IMR-90 (cell line): ENCODE measurements at regions not wholly inside any gene's neighbourhood (a gene's known extent, or its start where the extent isn't known, plus 50 kb on each side); places are given as distances from the start of the nearest gene placed in this dataset.

Experiments
- ATAC-seq: fragments of 200-7000 bp; cut with Tn5 transposase; 2 replicates; pipeline ENCODE4 v1.9.1; 2020; ENCODE audit warnings: low read depth, mild to moderate bottlenecking, moderate library complexity
- BruUV-seq: library from RNA; stranded (reverse); fragments of 400-500 nt; replicated peaks from 2 replicates; lab custom pipeline; 2021; lab: Mats Ljungman, UMichigan
- CTCF ChIA-PET: fragments of 300-600 bp; formaldehyde crosslinking; extraction: SDS; loops from one replicate; lab custom pipeline; 2021; ENCODE audit warnings: antibody characterized with exemption; lab: Yijun Ruan, JAX
- POLR2A ChIA-PET: fragments of 300-600 bp; sonication (Branson Sonifier 250); formaldehyde crosslinking; loops from one replicate; lab custom pipeline; 2022; ENCODE audit warnings: antibody characterized with exemption; ENCODE audit not compliant: unreplicated experiment; lab: Charles Lee
- DNase-seq: peaks from one replicate; pipeline ENCODE4 v3.0.0; 2013
- H2AFZ ChIP-seq: replicated peaks from 2 replicates; pipeline ENCODE3; 2013; ENCODE audit warnings: low read length, mild to moderate bottlenecking; ENCODE audit not compliant: poor library complexity
- H2AK5ac ChIP-seq: 2 replicates; pipeline ENCODE4 v1.6.1; 2013; ENCODE audit warnings: low read depth, low read length, inconsistent platforms
- H2AK9ac ChIP-seq: replicated peaks from 2 replicates; pipeline ENCODE3; 2013; ENCODE audit warnings: mild to moderate bottlenecking, low read depth, low read length, moderate library complexity; ENCODE audit not compliant: poor library complexity
- H2BK120ac ChIP-seq: 2 replicates; pipeline ENCODE4 v1.6.1; 2013; ENCODE audit warnings: low read depth, low read length, inconsistent platforms
- H2BK15ac ChIP-seq: 3 replicates; pipeline ENCODE4 v1.6.1; 2013; ENCODE audit warnings: low read depth, low read length, inconsistent platforms
- H2BK20ac ChIP-seq: 2 replicates; pipeline ENCODE4 v1.6.1; 2013; ENCODE audit warnings: low read depth, mild to moderate bottlenecking, inconsistent platforms, low read length, moderate library complexity
- H2BK5ac ChIP-seq: 2 replicates; pipeline ENCODE4 v1.6.1; 2013; ENCODE audit warnings: mild to moderate bottlenecking, low read depth, low read length, inconsistent platforms; ENCODE audit not compliant: poor library complexity, severe bottlenecking
- H3K14ac ChIP-seq: replicated peaks from 2 replicates; pipeline ENCODE4 v1.6.1; 2013; ENCODE audit warnings: low read depth, low read length, inconsistent platforms
- H3K18ac ChIP-seq: 2 replicates; pipeline ENCODE4 v1.6.1; 2013; ENCODE audit warnings: low read depth, low read length, control low read depth
- H3K23ac ChIP-seq: 2 replicates; pipeline ENCODE4 v1.6.1; 2013; ENCODE audit warnings: low read depth, low read length, inconsistent platforms
- H3K27ac ChIP-seq: 2 replicates; pipeline ENCODE4 v1.5.1; 2013; ENCODE audit warnings: mild to moderate bottlenecking, control low read depth, low read length; ENCODE audit not compliant: insufficient read depth
- H3K27me3 ChIP-seq: 2 replicates; pipeline ENCODE4 v1.6.1; 2013; ENCODE audit warnings: low read length; ENCODE audit not compliant: control insufficient read depth, insufficient read depth
- H3K36me3 ChIP-seq: 2 replicates; pipeline ENCODE4 v1.6.1; 2013; ENCODE audit warnings: low read length, mixed read lengths; ENCODE audit not compliant: control insufficient read depth, insufficient read depth
- H3K4ac ChIP-seq: 2 replicates; pipeline ENCODE4 v1.6.1; 2013; ENCODE audit warnings: low read depth, low read length, inconsistent platforms
- H3K4me1 ChIP-seq: 2 replicates; pipeline ENCODE4 v1.6.1; 2013; ENCODE audit warnings: low read length, mixed read lengths; ENCODE audit not compliant: control insufficient read depth, insufficient read depth
- H3K4me2 ChIP-seq: 2 replicates; pipeline ENCODE4 v1.6.1; 2013; ENCODE audit warnings: low read depth, mild to moderate bottlenecking, control low read depth, low read length, moderate library complexity
- H3K4me3 ChIP-seq: 2 replicates; pipeline ENCODE4 v1.5.1; 2013; ENCODE audit warnings: low read depth, mild to moderate bottlenecking, control low read depth, low read length, moderate library complexity; ENCODE audit not compliant: insufficient read depth
- H3K56ac ChIP-seq: 2 replicates; pipeline ENCODE4 v1.6.1; 2013; ENCODE audit warnings: low read length, inconsistent platforms; ENCODE audit not compliant: insufficient read depth; ENCODE audit errors: extremely low read depth
- H3K79me1 ChIP-seq, 2 experiments: 2 replicates each; pipeline ENCODE4 v1.6.1; 2013; ENCODE audit warnings: low read length in 2 of 2, inconsistent platforms in 1 of 2, low read depth in 1 of 2
- H3K9ac ChIP-seq: 2 replicates; pipeline ENCODE4 v1.6.1; 2013; ENCODE audit warnings: low read depth, low read length, control low read depth
- H3K9me1 ChIP-seq: 2 replicates; pipeline ENCODE4 v1.6.1; 2013; ENCODE audit warnings: low read length, inconsistent platforms; ENCODE audit not compliant: insufficient read depth
- H3K9me3 ChIP-seq: 2 replicates; pipeline ENCODE4 v1.6.1; 2013; ENCODE audit warnings: low read length; ENCODE audit not compliant: control insufficient read depth, insufficient read depth
- H4K20me1 ChIP-seq: 2 replicates; pipeline ENCODE4 v1.6.1; 2013; ENCODE audit warnings: low read length, inconsistent platforms; ENCODE audit not compliant: insufficient read depth
- H4K5ac ChIP-seq: 2 replicates; pipeline ENCODE4 v1.6.1; 2013; ENCODE audit warnings: mild to moderate bottlenecking, low read depth, low read length, control low read depth
- H4K8ac ChIP-seq, 2 experiments: 2 replicates each; pipeline ENCODE4 v1.6.1; 2013; ENCODE audit warnings: low read depth in 2 of 2, low read length in 2 of 2, control low read depth in 1 of 2, inconsistent platforms in 1 of 2
- H4K91ac ChIP-seq: 2 replicates; pipeline ENCODE4 v1.6.1; 2013; ENCODE audit warnings: low read depth, low read length, inconsistent platforms; ENCODE audit not compliant: insufficient read depth
- CHD1 ChIP-seq: IDR thresholded peaks from 2 replicates; pipeline ENCODE4 v1.6.1; 2012; ENCODE audit warnings: low read depth, low read length, improper control_type of control experiment
- ELK1 ChIP-seq: fragments of 150-350 bp; IDR thresholded peaks from 2 replicates; pipeline ENCODE4 v1.6.1; 2016; ENCODE audit warnings: low read depth, mild to moderate bottlenecking, low read length, moderate library complexity, borderline replicate concordance
- FOS ChIP-seq: fragments of 150-350 bp; IDR thresholded peaks from 2 replicates; pipeline ENCODE4 v1.6.1; 2016; ENCODE audit warnings: low read depth, low read length
- MAFK ChIP-seq: IDR thresholded peaks from 2 replicates; pipeline ENCODE4 v1.6.1; 2012; ENCODE audit warnings: low read depth, low read length, improper control_type of control experiment
- MAZ ChIP-seq: IDR thresholded peaks from 2 replicates; pipeline ENCODE4 v1.6.1; 2012; ENCODE audit warnings: low read depth, mild to moderate bottlenecking, low read length, improper control_type of control experiment, moderate library complexity, borderline replicate concordance
- POLR2A ChIP-seq: IDR thresholded peaks from 2 replicates; pipeline ENCODE4 v1.6.1; 2012; ENCODE audit warnings: mild to moderate bottlenecking, low read depth, low read length
- RAD21 ChIP-seq: IDR thresholded peaks from 2 replicates; pipeline ENCODE4 v1.6.1; 2012; ENCODE audit warnings: low read length, improper control_type of control experiment
- WGBS, 2 experiments: methylation state at CpG; one replicate each; pipeline versions ENCODE4 v1.1.5 to v1.1.7; 2013; ENCODE audit warnings: missing lambda C conversion rate in 2 of 2; ENCODE audit not compliant: insufficient read length in 1 of 2; ENCODE audit errors: extremely low coverage in 2 of 2; 5-methylcytosine and 5-hydroxymethylcytosine counted together
- dilution Hi-C: fragments of 300-500 bp; cut with HindIII; formaldehyde crosslinking; loops from one replicate; pipeline ENCODE4 v1.14.3; 2018; ENCODE audit warnings: low sequenced_read_pairs; ENCODE audit not compliant: unreplicated experiment
- in situ Hi-C: fragments of 300-500 bp; cut with MboI; formaldehyde crosslinking; loops from 3 replicates; pipeline ENCODE4 v1.14.3; 2019; ENCODE audit warnings: low sequenced_read_pairs, inconsistent platforms, mixed read lengths
- intact Hi-C: fragments of 100-400 bp; cut with micrococcal nuclease; formaldehyde crosslinking; loops from 2 replicates; pipeline ENCODE4 v1.10.0; 2022
- TF ChIP-seq, protein P1 (sequence below): conservative IDR thresholded peaks from 2 replicates; pipeline ENCODE4 v1.5.1; 2012; ENCODE audit warnings: mild to moderate bottlenecking, low read depth, low read length, improper control_type of control experiment

- Histone ChIP-seq H3K56ac (no peak overlapping the region), H2AK5ac (no peak overlapping the region), H3K4me2 (no peak overlapping the region), H2AFZ (no peak overlapping the region), H3K27ac (no peak overlapping the region), H3K9me3 (no peaks in the 10 kb centered on the region), H3K79me1 (no peaks in the 10 kb centered on the region), H3K27me3 (no peaks in the 10 kb centered on the region), H3K4me1 (no peaks in the 10 kb centered on the region), H3K14ac (no peak overlapping the region), H2BK15ac (no peak overlapping the region), H3K9ac (no peak overlapping the region), H3K23ac (no peak overlapping the region), H4K91ac (no peak overlapping the region), H4K20me1 (no peaks in the 10 kb centered on the region), H2BK20ac (no peak overlapping the region), H3K36me3 (no peaks in the 10 kb centered on the region), H3K4me3 (no peak overlapping the region), H2AK9ac (no peak overlapping the region), H3K18ac (no peak overlapping the region), H3K4ac (no peak overlapping the region), H4K8ac (no peak overlapping the region), H3K9me1 (no peaks in the 10 kb centered on the region), H2BK5ac (no peak overlapping the region), H2BK120ac (no peak overlapping the region), H4K5ac (no peak overlapping the region)
- ATAC-seq (no peak), DNase-seq (no peak)
- ChIA-PET POLR2A (no interaction called here), CTCF (no interaction called here)
- in situ Hi-C loops, result no loop called here
- no TSS peak for BruUV-seq
- WGBS, 2 experiments, result no CpG with 5 or more reads among the region's 1 CpG
- intact Hi-C loops, result no loop called here
- dilution Hi-C loops, result no loop called here
- TF ChIP-seq POLR2A (no peak), RAD21 (no peak), MAFK (no peak), FOS (no peak), CHD1 (no peak), ELK1 (no peak), MAZ (no peak)
- TF ChIP-seq, protein P1, sequence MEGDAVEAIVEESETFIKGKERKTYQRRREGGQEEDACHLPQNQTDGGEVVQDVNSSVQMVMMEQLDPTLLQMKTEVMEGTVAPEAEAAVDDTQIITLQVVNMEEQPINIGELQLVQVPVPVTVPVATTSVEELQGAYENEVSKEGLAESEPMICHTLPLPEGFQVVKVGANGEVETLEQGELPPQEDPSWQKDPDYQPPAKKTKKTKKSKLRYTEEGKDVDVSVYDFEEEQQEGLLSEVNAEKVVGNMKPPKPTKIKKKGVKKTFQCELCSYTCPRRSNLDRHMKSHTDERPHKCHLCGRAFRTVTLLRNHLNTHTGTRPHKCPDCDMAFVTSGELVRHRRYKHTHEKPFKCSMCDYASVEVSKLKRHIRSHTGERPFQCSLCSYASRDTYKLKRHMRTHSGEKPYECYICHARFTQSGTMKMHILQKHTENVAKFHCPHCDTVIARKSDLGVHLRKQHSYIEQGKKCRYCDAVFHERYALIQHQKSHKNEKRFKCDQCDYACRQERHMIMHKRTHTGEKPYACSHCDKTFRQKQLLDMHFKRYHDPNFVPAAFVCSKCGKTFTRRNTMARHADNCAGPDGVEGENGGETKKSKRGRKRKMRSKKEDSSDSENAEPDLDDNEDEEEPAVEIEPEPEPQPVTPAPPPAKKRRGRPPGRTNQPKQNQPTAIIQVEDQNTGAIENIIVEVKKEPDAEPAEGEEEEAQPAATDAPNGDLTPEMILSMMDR, result no peak
Measured at GRCh38 chr2:58495806-58496205, 254.7 kb upstream of the FANCL start.
